Prostate gland (tissue), 2 donors: ENCODE measurements at regions not wholly inside any gene's neighbourhood (a gene's known extent, or its start where the extent isn't known, plus 50 kb on each side); places are given as distances from the start of the nearest gene placed in this dataset.

ENCODE experiments used
- DNase-seq: peaks from one replicate; pipeline ENCODE4 v3.0.0-alpha.2; 2019; ENCODE audit warnings: low spot score
- H3K27ac ChIP-seq, 2 donors: fragments of 200-600 bp; sonication (generic); 2 replicates each; pipeline ENCODE4 v1.5.1; 2017 to 2019
- H3K27me3 ChIP-seq: fragments of 200-600 bp; sonication (generic); replicated peaks from 2 replicates; pipeline ENCODE4 v1.5.1; 2019; ENCODE audit not compliant: insufficient read depth
- H3K36me3 ChIP-seq, 2 donors: fragments of 200-600 bp; sonication (generic); 1 replicate in 1 of 2; 2 replicates in 1 of 2; pipeline versions ENCODE4 v1.5.1 to v1.8.1; 2017 to 2019
- H3K4me1 ChIP-seq: fragments of 200-600 bp; sonication (generic); replicated peaks from 2 replicates; pipeline ENCODE4 v1.5.1; 2019
- H3K4me3 ChIP-seq, 2 donors: fragments of 200-600 bp; sonication (generic); 2 replicates each; pipeline ENCODE4 v1.5.1; 2017 to 2019
- H3K9me3 ChIP-seq: fragments of 200-600 bp; sonication (generic); 2 replicates; pipeline ENCODE4 v1.5.1; 2017
- POLR2A ChIP-seq: fragments of 450-650 bp; IDR thresholded peaks from one replicate; pipeline ENCODE4 v1.6.1; 2016; ENCODE audit warnings: antibody characterized with exemption, mild to moderate bottlenecking
- POLR2AphosphoS5 ChIP-seq: sonication (generic); formaldehyde crosslinking; IDR thresholded peaks from one replicate; pipeline ENCODE4 v1.6.1; 2017; ENCODE audit warnings: antibody characterized with exemption
- WGBS: methylation state at CpG from one replicate; pipeline ENCODE4 v1.1.5; 2018; 5-methylcytosine and 5-hydroxymethylcytosine counted together
- intact Hi-C: fragments of 100-400 bp; cut with DNase I; formaldehyde crosslinking; loops from one replicate; pipeline ENCODE4 v1.14.2; 2022
- TF ChIP-seq, protein P1 (sequence below), 4 experiments: fragments of 200-600 bp in 2 of 4; fragments of 450-650 bp in 2 of 4; sonication (generic) in 2 of 4; IDR thresholded peaks; 1 replicate in 3 of 4; 2 replicates in 1 of 4; pipeline ENCODE4 v1.5.1; 2016 to 2019; ENCODE audit warnings: antibody characterized with exemption in 4 of 4, mild to moderate bottlenecking in 2 of 4, moderate library complexity in 2 of 4

GRCh38 chr7:17532861-17533404 lies 234.5 kb downstream of the AHR start:
- peak; percentile 47 for TF ChIP-seq POLR2AphosphoS5
- TF ChIP-seq, protein P1, sequence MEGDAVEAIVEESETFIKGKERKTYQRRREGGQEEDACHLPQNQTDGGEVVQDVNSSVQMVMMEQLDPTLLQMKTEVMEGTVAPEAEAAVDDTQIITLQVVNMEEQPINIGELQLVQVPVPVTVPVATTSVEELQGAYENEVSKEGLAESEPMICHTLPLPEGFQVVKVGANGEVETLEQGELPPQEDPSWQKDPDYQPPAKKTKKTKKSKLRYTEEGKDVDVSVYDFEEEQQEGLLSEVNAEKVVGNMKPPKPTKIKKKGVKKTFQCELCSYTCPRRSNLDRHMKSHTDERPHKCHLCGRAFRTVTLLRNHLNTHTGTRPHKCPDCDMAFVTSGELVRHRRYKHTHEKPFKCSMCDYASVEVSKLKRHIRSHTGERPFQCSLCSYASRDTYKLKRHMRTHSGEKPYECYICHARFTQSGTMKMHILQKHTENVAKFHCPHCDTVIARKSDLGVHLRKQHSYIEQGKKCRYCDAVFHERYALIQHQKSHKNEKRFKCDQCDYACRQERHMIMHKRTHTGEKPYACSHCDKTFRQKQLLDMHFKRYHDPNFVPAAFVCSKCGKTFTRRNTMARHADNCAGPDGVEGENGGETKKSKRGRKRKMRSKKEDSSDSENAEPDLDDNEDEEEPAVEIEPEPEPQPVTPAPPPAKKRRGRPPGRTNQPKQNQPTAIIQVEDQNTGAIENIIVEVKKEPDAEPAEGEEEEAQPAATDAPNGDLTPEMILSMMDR (IDR thresholded peaks at IDR 0.05): no peak
- no peak for TF ChIP-seq POLR2A
- Histone ChIP-seq H3K4me1 (no peaks in the 10 kb centered on the region), H3K27ac (no peak overlapping the region), H3K4me3 (no peak overlapping the region), H3K9me3 (no peaks in the 10 kb centered on the region), H3K36me3 (no peaks in the 10 kb centered on the region), H3K27me3 (no peaks in the 10 kb centered on the region)
- intact Hi-C loops: loop anchor here (10.0 kb wide), 1 partner anchor 548 kb away; no protein-coding TSS in a partner anchor
- 60% methylated on average over 2 of the region's 2 CpGs for WGBS
- peak; percentile 36 for DNase-seq

DNA sequence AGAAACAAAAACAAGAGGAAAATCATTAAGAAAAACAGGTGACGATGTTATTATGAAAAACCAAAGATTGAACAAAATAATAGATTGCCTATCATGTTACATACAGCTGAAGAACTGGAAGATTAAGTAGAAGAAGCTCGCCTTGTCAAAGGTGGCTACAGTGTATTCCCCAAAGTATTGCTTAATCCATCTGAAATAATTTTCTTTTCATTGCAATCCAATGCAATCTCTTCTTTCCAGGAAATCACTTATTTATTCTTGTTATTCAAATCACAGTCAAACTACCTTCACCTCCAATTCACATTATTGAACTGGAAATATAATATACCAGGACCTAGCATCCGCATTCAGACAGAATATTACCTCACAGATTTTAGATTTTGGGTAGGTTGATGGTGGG lies 235.9 kb downstream of the AHR start:
- Histone ChIP-seq H3K36me3 (no peaks in the 10 kb centered on the region), H3K27me3 (no peaks in the 10 kb centered on the region), H3K4me1 (no peaks in the 10 kb centered on the region), H3K27ac (no peak overlapping the region), H3K4me3 (no peak overlapping the region), H3K9me3 (no peaks in the 10 kb centered on the region)
- no peak for DNase-seq
- intact Hi-C loops: loop anchor here (10.0 kb wide), 1 partner anchor 550 kb away; no protein-coding TSS in a partner anchor
- TF ChIP-seq, protein P1 (IDR thresholded peaks at IDR 0.05): no peak
- TF ChIP-seq POLR2AphosphoS5: no peak
- TF ChIP-seq POLR2A: no peak
- WGBS: 81% methylated on average over 3 of the region's 3 CpGs

- 48% methylated on average over 1 of the region's 1 CpG for WGBS
- Histone ChIP-seq H3K27me3 (no peaks in the 10 kb centered on the region), H3K36me3 (no peaks in the 10 kb centered on the region), H3K4me1 (no peaks in the 10 kb centered on the region), H3K9me3 (no peaks in the 10 kb centered on the region), H3K27ac (no peak overlapping the region), H3K4me3 (no peak overlapping the region)
- intact Hi-C loops: loop anchor here (10.0 kb wide), 1 partner anchor 551 kb away; no protein-coding TSS in a partner anchor
- no peak for DNase-seq
- no peak for TF ChIP-seq POLR2AphosphoS5
- TF ChIP-seq, protein P1 (IDR thresholded peaks at IDR 0.05): no peak
- no peak for TF ChIP-seq POLR2A
These were observed 237.3 kb downstream of the AHR start for GRCh38 chr7:17535776-17536175.

DNA sequence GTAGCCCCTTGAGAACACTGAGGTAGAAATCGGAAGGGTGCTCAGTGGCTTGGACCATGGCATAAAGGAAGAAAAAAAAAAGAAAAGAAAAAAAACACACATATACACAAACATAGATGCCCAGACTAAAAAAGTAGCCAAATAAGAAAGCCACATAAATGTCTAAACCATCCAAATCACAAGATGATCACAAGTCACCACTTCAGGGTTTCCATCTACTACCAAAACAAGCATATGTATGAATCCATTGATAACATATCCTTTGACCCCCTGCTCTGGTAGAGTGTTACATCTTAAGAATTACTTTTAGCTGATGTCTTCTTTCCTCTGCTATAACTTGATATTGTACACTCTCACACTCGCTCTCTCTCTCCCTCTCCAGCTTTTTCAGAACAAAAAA lies 245.9 kb downstream of the AHR start:
- no peak for TF ChIP-seq POLR2A
- TF ChIP-seq, protein P1 (IDR thresholded peaks at IDR 0.05): no peak
- no peak for TF ChIP-seq POLR2AphosphoS5
- Histone ChIP-seq H3K27me3 (no peaks in the 10 kb centered on the region), H3K27ac (no peak overlapping the region), H3K4me1 (no peaks in the 10 kb centered on the region), H3K36me3 (no peaks in the 10 kb centered on the region), H3K9me3 (no peaks in the 10 kb centered on the region), H3K4me3 (no peak overlapping the region)
- no peak for DNase-seq
- intact Hi-C loops: no loop called here
- 88% methylated on average over 2 of the region's 2 CpGs for WGBS

- H3K27me3 ChIP-seq: no peaks in the 10 kb centered on the region
- no peak overlapping the region for H3K4me3 ChIP-seq
- intact Hi-C loops: no loop called here
- no peaks in the 10 kb centered on the region for H3K9me3 ChIP-seq
- DNase-seq: no peak
- H3K27ac ChIP-seq: no peak overlapping the region
- no peaks in the 10 kb centered on the region for H3K4me1 ChIP-seq
- TF ChIP-seq POLR2AphosphoS5 (no peak), POLR2A (no peak)
- TF ChIP-seq, protein P1 (IDR thresholded peaks at IDR 0.05): no peak
- no peaks in the 10 kb centered on the region for H3K36me3 ChIP-seq
These were observed 246.9 kb downstream of the AHR start for GRCh38 chr7:17545348-17545747.
